BLaER1 treated with 17β-estradiol and CSF1 and Interleukin-3, amounts not matched to agents 10 nM and 100 nM (cell line): ENCODE measurements at regions not wholly inside any gene's neighbourhood (a gene's known extent, or its start where the extent isn't known, plus 50 kb on each side); places are given as distances from the start of the nearest gene placed in this dataset.

Experiments used
- H3K27ac ChIP-seq, 11 experiments: shearing (Covaris generic); formaldehyde crosslinking; 2 replicates each; pipeline ENCODE4 v1.8.1; 2022
- H3K27me3 ChIP-seq, 11 experiments: shearing (Covaris generic); formaldehyde crosslinking; 2 replicates each; pipeline ENCODE4 v1.8.1; 2022
- H3K36me3 ChIP-seq, 11 experiments: shearing (Covaris generic); formaldehyde crosslinking; 2 replicates each; pipeline ENCODE4 v1.8.1; 2022
- H3K4me1 ChIP-seq, 10 experiments: shearing (Covaris generic); formaldehyde crosslinking; 2 replicates each; pipeline ENCODE4 v1.8.1; 2022
- H3K4me2 ChIP-seq, 11 experiments: shearing (Covaris generic); formaldehyde crosslinking; 2 replicates each; pipeline ENCODE4 v1.8.1; 2022
- H3K4me3 ChIP-seq, 10 experiments: shearing (Covaris generic); formaldehyde crosslinking; 2 replicates each; pipeline ENCODE4 v1.8.1; 2022
- H3K9ac ChIP-seq, 11 experiments: shearing (Covaris generic); formaldehyde crosslinking; 2 replicates each; pipeline ENCODE4 v1.8.1; 2022
- H3K9me3 ChIP-seq, 11 experiments: shearing (Covaris generic); formaldehyde crosslinking; replicated peaks in 1 of 11; 2 replicates each; pipeline ENCODE4 v1.8.1; 2022
- H4K20me1 ChIP-seq, 11 experiments: shearing (Covaris generic); formaldehyde crosslinking; 2 replicates each; pipeline ENCODE4 v1.8.1; 2022
- Cebpa-rat ChIP-seq, 11 experiments: shearing (Covaris generic); IDR thresholded peaks; 2 replicates each; pipeline ENCODE4 v1.8.1; 2022

- TF ChIP-seq Cebpa-rat (IDR thresholded peaks at IDR 0.05), result no peak
- no peaks in the 10 kb centered on the region for H3K27me3 ChIP-seq
Observed at GRCh38 chr10:131437556-131438475, 126.3 kb upstream of the TCERG1L start.

GRCh38 chr10:131438665-131439064 lies 127.1 kb upstream of the TCERG1L start:
- Histone ChIP-seq H4K20me1 (peaks cover 0 to 6% (median 0%) of the 10 kb centered on the region in 11 experiments; a peak in 1 of 22 replicates), H3K9ac (no peak overlapping the region), H3K36me3 (no peaks in the 10 kb centered on the region), H3K4me3 (no peak overlapping the region), H3K4me2 (0 out of 22 replicates have a peak overlapping the region, but pooled peaks of 1 of the 11 experiments have one; percentile 12), H3K9me3 (no peaks in the 10 kb centered on the region), H3K4me1 (peaks cover 0 to 14% (median 9%) of the 10 kb centered on the region in 10 experiments; a peak in 8 of 20 replicates), H3K27ac (no peak overlapping the region), H3K27me3 (no peaks in the 10 kb centered on the region)
- no peak for TF ChIP-seq Cebpa-rat (IDR thresholded peaks at IDR 0.05)

More at GRCh38 chr10:131437556-131438475, 126.3 kb upstream of the TCERG1L start:
- Histone ChIP-seq H3K27ac (no peak overlapping the region), H3K4me2 (0 out of 22 replicates have a peak overlapping the region, but pooled peaks of 1 of the 11 experiments have one; percentile 12), H3K4me3 (no peak overlapping the region), H3K36me3 (no peaks in the 10 kb centered on the region), H3K9ac (no peak overlapping the region), H3K9me3 (no peaks in the 10 kb centered on the region), H4K20me1 (peaks cover 0 to 6% (median 0%) of the 10 kb centered on the region in 11 experiments; a peak in 1 of 22 replicates), H3K4me1 (peaks cover 0 to 14% (median 9%) of the 10 kb centered on the region in 10 experiments; a peak in 8 of 20 replicates)

GRCh38 chr10:131439705-131440104 lies 128.2 kb upstream of the TCERG1L start:
- peaks cover 0 to 6% (median 0%) of the 10 kb centered on the region in 11 experiments; a peak in 1 of 22 replicates for H4K20me1 ChIP-seq
- H3K27ac ChIP-seq, result no peak overlapping the region
- no peak overlapping the region for H3K4me3 ChIP-seq
- H3K4me1 ChIP-seq, result peaks cover 0 to 14% (median 9%) of the 10 kb centered on the region in 10 experiments; a peak in 8 of 20 replicates
- TF ChIP-seq Cebpa-rat (IDR thresholded peaks at IDR 0.05), result no peak
- H3K4me2 ChIP-seq, result no peak overlapping the region
- no peak overlapping the region for H3K9ac ChIP-seq
- H3K36me3 ChIP-seq, result no peaks in the 10 kb centered on the region
- H3K27me3 ChIP-seq, result no peaks in the 10 kb centered on the region
- H3K9me3 ChIP-seq, result no peaks in the 10 kb centered on the region

GRCh38 chr10:131440405-131441360 lies 129.2 kb upstream of the TCERG1L start:
- Histone ChIP-seq H3K9ac (no peak overlapping the region), H3K9me3 (no peaks in the 10 kb centered on the region), H3K4me2 (no peak overlapping the region), H4K20me1 (peaks cover 0 to 6% (median 0%) of the 10 kb centered on the region in 11 experiments; a peak in 1 of 22 replicates), H3K4me1 (peaks cover 0 to 14% (median 9%) of the 10 kb centered on the region in 10 experiments; a peak in 8 of 20 replicates), H3K36me3 (no peaks in the 10 kb centered on the region), H3K27me3 (no peaks in the 10 kb centered on the region), H3K27ac (no peak overlapping the region), H3K4me3 (no peak overlapping the region)
- TF ChIP-seq Cebpa-rat (IDR thresholded peaks at IDR 0.05), result no peak

GRCh38 chr10:131442271-131442670 lies 130.8 kb upstream of the TCERG1L start:
- no peaks in the 10 kb centered on the region for H3K27me3 ChIP-seq
- no peaks in the 10 kb centered on the region for H3K36me3 ChIP-seq
- no peak overlapping the region for H3K9ac ChIP-seq
- peak overlapping the region in 7 of 11 experiments; percentile 19 to 55 (median 42); a peak in 10 of 22 replicates for H3K4me2 ChIP-seq
- no peak overlapping the region for H3K27ac ChIP-seq
- no peak for TF ChIP-seq Cebpa-rat (IDR thresholded peaks at IDR 0.05)
- H4K20me1 ChIP-seq, result peaks cover 0 to 6% (median 0%) of the 10 kb centered on the region in 11 experiments; a peak in 1 of 22 replicates
- peaks cover 0 to 17% (median 11%) of the 10 kb centered on the region in 10 experiments; a peak in 11 of 20 replicates for H3K4me1 ChIP-seq
- no peak overlapping the region for H3K4me3 ChIP-seq
- no peaks in the 10 kb centered on the region for H3K9me3 ChIP-seq

- H3K4me1 ChIP-seq, result peaks cover 6 to 29% (median 21%) of the 10 kb centered on the region in 10 experiments; a peak in 15 of 20 replicates
- H3K27me3 ChIP-seq, result no peaks in the 10 kb centered on the region
Observed at GRCh38 chr10:131444286-131444685, 132.8 kb upstream of the TCERG1L start.

GRCh38 chr10:131444862-131445461 lies 133.4 kb upstream of the TCERG1L start:
- H3K27ac ChIP-seq, result no peak overlapping the region
- TF ChIP-seq Cebpa-rat (IDR thresholded peaks at IDR 0.05), result no peak
- peaks cover 6 to 30% (median 21%) of the 10 kb centered on the region in 10 experiments; a peak in 15 of 20 replicates for H3K4me1 ChIP-seq
- no peak overlapping the region for H3K4me3 ChIP-seq
- no peaks in the 10 kb centered on the region for H3K27me3 ChIP-seq
- no peak overlapping the region for H3K9ac ChIP-seq
- H4K20me1 ChIP-seq, result 0 out of 22 replicates have a peak, but pooled peaks cover 0 to 6% (median 0%) of the 10 kb centered on the region in 11 experiments
- no peaks in the 10 kb centered on the region for H3K9me3 ChIP-seq
- H3K4me2 ChIP-seq, result no peak overlapping the region
- no peaks in the 10 kb centered on the region for H3K36me3 ChIP-seq

More at GRCh38 chr10:131444286-131444685, 132.8 kb upstream of the TCERG1L start:
- Histone ChIP-seq H4K20me1 (peaks cover 0 to 6% (median 0%) of the 10 kb centered on the region in 11 experiments; a peak in 1 of 22 replicates), H3K4me2 (no peak overlapping the region), H3K4me3 (no peak overlapping the region), H3K9ac (no peak overlapping the region), H3K36me3 (no peaks in the 10 kb centered on the region), H3K27ac (no peak overlapping the region), H3K9me3 (no peaks in the 10 kb centered on the region)
- TF ChIP-seq Cebpa-rat (IDR thresholded peaks at IDR 0.05), result no peak

GRCh38 chr10:131445623-131446022 lies 134.1 kb upstream of the TCERG1L start:
- H3K27ac ChIP-seq, result no peak overlapping the region
- 0 out of 22 replicates have a peak, but pooled peaks cover 0 to 3% (median 0%) of the 10 kb centered on the region in 11 experiments for H4K20me1 ChIP-seq
- no peaks in the 10 kb centered on the region for H3K27me3 ChIP-seq
- H3K4me2 ChIP-seq, result no peak overlapping the region
- H3K4me3 ChIP-seq, result no peak overlapping the region
- H3K9me3 ChIP-seq, result no peaks in the 10 kb centered on the region
- no peaks in the 10 kb centered on the region for H3K36me3 ChIP-seq
- TF ChIP-seq Cebpa-rat (IDR thresholded peaks at IDR 0.05), result no peak
- peaks cover 6 to 35% (median 21%) of the 10 kb centered on the region in 10 experiments; a peak in 15 of 20 replicates for H3K4me1 ChIP-seq
- no peak overlapping the region for H3K9ac ChIP-seq
